ENCODE measurements at regions not wholly inside any gene's neighbourhood (a gene's known extent, or its start where the extent isn't known, plus 50 kb on each side); places are given as distances from the start of the nearest gene placed in this dataset.

- H3K4me3 ChIP-seq (ENCODE audit: low read length) = no peak overlapping the region
- no peak for DNase-seq (ENCODE audit: low read depth)
- TF ChIP-seq CTCF (conservative IDR thresholded peaks at IDR 0.05; ENCODE audit: low read length) = no peak
Observed at GRCh38 chr5:4880304-4880741, 259.8 kb upstream of the ADAMTS16 start.

DNA sequence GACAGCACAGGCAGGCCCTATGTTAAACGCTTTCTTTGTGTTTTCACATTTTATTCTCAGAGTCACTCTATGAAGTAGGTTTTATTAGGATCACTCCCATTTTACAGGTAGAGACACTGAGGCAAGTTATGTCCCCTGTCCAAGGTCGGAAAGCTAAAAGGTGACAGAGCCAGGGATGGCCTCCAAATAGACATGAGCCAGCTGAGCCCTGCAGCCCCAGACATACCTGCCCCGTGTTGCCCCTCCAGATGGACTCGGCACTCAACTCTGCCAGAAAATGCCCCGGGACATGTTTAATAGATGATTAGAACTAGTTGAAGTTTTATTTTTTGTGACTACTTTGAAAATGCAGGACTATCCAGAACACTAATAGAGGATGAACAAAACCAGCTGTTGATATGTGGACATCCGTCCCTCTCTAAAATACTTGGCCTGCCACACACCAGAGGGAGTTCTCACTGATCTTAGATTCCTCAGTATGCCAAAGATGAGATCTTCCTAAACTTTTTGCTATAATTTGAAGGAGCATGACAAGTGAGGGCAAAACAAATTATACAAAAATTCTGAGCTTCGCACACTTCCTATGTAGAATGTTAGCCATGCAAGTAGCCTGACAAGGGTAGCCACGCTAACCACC, 258.6 kb upstream of the ADAMTS16 start:
- no peak for DNase-seq (ENCODE audit: low read depth)
- no peak overlapping the region for H3K4me3 ChIP-seq (ENCODE audit: low read length)
- no peak for TF ChIP-seq CTCF (conservative IDR thresholded peaks at IDR 0.05; ENCODE audit: low read length)

DNA sequence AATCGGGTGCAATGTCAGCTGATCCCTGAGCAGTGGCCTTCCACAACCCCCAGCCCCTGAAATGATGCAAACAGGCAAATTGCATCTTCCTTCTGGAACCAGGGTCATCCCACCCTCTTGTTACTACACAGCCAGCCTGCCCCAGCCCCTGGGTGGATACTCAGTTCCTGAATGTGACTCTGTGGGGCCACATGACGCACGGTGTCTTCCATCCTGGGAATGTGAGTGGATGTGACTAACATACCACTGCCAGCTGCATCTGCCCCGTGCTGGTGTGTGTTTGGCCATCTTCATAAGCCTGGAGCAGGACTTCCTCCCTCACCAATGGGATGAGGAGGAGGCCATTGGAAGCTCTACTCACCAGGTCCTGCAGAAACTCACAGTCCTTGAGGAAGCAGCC, 257.9 kb upstream of the ADAMTS16 start:
- no peak overlapping the region for H3K4me3 ChIP-seq (ENCODE audit: low read length)
- no peak for TF ChIP-seq CTCF (conservative IDR thresholded peaks at IDR 0.05; ENCODE audit: low read length)
- no peak for DNase-seq (ENCODE audit: low read depth)

DNA sequence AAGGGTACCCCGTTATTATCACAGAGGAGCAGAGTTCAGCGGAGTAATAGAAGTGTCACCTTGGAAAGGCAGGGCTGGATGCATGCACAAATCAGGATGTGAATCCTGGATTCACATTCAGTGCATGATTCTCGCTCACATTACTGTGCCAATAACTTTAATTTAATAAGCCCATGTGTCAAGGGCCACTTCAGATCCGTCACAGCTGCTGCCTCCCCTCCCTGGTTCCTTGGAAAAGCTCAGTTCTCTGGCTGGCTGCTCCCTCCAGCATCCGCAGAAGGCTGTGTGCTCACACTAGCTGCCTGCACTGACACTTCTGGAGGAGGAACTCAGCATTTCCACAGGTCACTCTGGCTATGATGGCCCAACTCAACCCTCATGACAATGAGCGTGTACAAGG, 256.8 kb upstream of the ADAMTS16 start:
- DNase-seq (ENCODE audit: low read depth) = no peak
- no peak for TF ChIP-seq CTCF (conservative IDR thresholded peaks at IDR 0.05; ENCODE audit: low read length)
- no peak overlapping the region for H3K4me3 ChIP-seq (ENCODE audit: low read length)

DNA sequence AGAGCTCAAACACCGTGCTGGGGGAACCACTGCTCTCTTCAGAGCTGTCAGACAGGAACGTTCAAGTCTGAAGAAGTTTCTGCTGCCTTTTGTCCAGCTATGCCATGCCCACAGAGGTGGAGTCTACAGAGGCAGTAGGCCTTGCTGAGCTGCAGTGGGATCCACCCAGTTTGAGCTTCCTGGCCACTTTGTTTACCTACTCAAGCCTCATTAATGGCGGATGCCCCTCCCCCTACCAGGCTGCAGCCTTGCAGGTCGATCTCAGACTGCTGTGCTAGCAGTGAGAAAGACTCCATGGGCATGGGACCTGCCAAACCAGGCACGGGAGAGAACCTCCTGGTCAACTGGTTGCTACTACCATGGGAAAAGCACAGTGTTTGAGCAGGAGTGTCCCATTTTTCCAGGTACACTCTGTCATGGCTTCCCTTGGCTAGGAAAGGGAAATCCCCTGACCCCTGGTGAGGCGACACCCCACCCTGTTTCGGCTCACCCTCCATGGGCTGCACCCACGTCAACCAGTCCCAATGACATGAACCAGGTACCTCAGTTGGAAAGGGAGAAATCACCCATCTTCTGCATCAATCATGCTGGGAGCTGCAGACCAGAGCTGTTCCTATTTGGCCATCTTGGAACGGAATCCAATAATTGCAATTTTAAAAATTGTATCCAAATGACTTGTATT, 246.9 kb upstream of the ADAMTS16 start:
- no peak for TF ChIP-seq CTCF (conservative IDR thresholded peaks at IDR 0.05; ENCODE audit: low read length)
- DNase-seq (ENCODE audit: low read depth) = no peak
- H3K4me3 ChIP-seq (ENCODE audit: low read length) = no peak overlapping the region

DNA sequence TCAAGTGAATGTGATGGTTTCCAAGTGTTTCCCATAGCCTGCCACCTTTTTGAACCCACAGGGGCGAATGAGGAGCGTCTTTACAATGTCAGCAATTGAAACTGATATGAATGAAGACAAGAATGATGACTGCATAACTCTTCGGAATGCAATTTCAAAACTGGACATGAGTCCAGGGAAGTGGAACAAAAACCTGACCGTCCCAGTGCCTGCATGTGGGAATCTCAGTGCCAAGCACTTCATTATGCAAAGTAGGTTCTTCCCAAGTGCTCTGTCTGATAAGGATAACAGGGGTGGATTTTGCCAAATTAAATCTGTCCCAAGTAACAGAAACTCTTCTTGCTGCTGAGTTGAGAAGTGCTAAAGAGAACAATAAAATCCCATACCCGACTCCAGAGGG, 243.8 kb upstream of the ADAMTS16 start:
- DNase-seq (ENCODE audit: low read depth) = no peak
- H3K4me3 ChIP-seq (ENCODE audit: low read length) = no peak overlapping the region
- no peak for TF ChIP-seq CTCF (conservative IDR thresholded peaks at IDR 0.05; ENCODE audit: low read length)

DNA sequence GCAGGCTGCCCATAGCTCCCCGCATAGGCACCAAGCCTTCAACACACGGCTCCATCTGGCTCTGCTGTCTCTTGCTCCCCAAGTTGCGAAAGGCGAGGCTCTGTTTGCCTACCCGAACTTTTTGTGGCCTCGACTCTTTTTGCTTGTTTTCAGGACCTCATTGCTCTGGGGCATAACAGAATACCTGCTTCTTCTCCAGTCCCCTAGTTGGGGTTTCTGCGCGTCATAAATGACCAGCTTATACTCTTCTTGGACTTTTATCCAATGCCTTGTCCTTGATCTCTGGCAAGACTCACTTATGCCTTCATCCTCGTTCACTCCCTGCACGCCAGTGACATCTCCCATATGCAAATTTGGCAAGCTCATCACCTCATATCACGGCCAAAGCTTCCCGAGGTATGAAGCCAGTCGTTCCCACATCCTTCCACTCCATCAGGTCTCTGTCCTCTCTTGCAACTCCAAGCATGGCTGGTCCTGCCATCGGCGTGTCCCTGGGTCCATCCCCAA, 238.8 kb upstream of the ADAMTS16 start:
- H3K4me3 ChIP-seq (ENCODE audit: low read length) = no peak overlapping the region
- no peak for TF ChIP-seq CTCF (conservative IDR thresholded peaks at IDR 0.05; ENCODE audit: low read length)
- DNase-seq (ENCODE audit: low read depth) = no peak

All from AG10803 (cell line).